Esophagus squamous epithelium (tissue), 4 donors: ENCODE measurements at regions not wholly inside any gene's neighbourhood (a gene's known extent, or its start where the extent isn't known, plus 50 kb on each side); places are given as distances from the start of the nearest gene placed in this dataset.
"Not testable (repeated sequence)": the region's sequence is repeated elsewhere in the genome, so short reads cannot be mapped to it uniquely, and the experiment has no call there.

ENCODE experiments used
- CTCF ChIP-seq, 6 experiments: fragments of 450-650 bp in 4 of 6; fragments of 200-600 bp in 2 of 6; sonication (generic) in 2 of 6; IDR thresholded peaks; one replicate each; pipeline ENCODE4 v1.5.1; 2016 to 2019; ENCODE audit warnings: antibody characterized with exemption in 6 of 6, mild to moderate bottlenecking in 4 of 6, moderate library complexity in 4 of 6
- POLR2A ChIP-seq, 4 donors: fragments of 450-650 bp; IDR thresholded peaks; one replicate each; pipeline ENCODE4 v1.6.1; 2017; ENCODE audit warnings: antibody characterized with exemption in 4 of 4, mild to moderate bottlenecking in 4 of 4, moderate library complexity in 3 of 4

- TF ChIP-seq CTCF, POLR2A (IDR thresholded peaks at IDR 0.05): not testable (repeated sequence)
Measured at GRCh38 chr9:103357980-103358379, 362.8 kb downstream of the CYLC2 start.
